B cell (primary cell): ENCODE measurements at regions not wholly inside any gene's neighbourhood (a gene's known extent, or its start where the extent isn't known, plus 50 kb on each side); places are given as distances from the start of the nearest gene placed in this dataset.

ENCODE experiments used
- ATAC-seq: fragments of 200-7000 bp; cut with Tn5 transposase; one replicate; pipeline ENCODE4 v1.10.0; 2021; ENCODE audit warnings: low read depth, mild to moderate bottlenecking, moderate number of reproducible peaks, moderate library complexity
- CTCF ChIA-PET: fragments of 350-600 bp; sonication (Branson Sonifier 250); formaldehyde crosslinking; loops from one replicate; lab custom pipeline; 2021; ENCODE audit warnings: antibody characterized with exemption, inconsistent platforms; lab: Charles Lee
- POLR2A ChIA-PET: fragments of 350-600 bp; sonication (Branson Sonifier 250); formaldehyde crosslinking; loops from one replicate; lab custom pipeline; 2021; ENCODE audit warnings: antibody characterized with exemption; lab: Charles Lee
- DNase-seq: peaks from one replicate; pipeline ENCODE4 v3.0.0; 2013
- H2AFZ ChIP-seq: 2 replicates; pipeline ENCODE4 v1.6.1; 2012; ENCODE audit warnings: mild to moderate bottlenecking, low read depth, low read length; ENCODE audit not compliant: insufficient read depth, poor library complexity, severe bottlenecking
- H3K27ac ChIP-seq, 2 donors: 1 replicate in 1 of 2; 2 replicates in 1 of 2; pipeline ENCODE4 v1.5.1; 2012 to 2013; ENCODE audit warnings: low read length in 2 of 2, mild to moderate bottlenecking in 2 of 2, moderate library complexity in 1 of 2
- H3K27me3 ChIP-seq, 4 experiments: fragments of 200-600 bp in 1 of 4; sonication (generic) in 1 of 4; replicated peaks in 1 of 4; 1 replicate in 2 of 4; 2 replicates in 2 of 4; pipeline versions ENCODE4 v1.6.1 to v1.7.0; 2013 to 2016; ENCODE audit warnings: low read length in 3 of 4, mild to moderate bottlenecking in 2 of 4, mixed read lengths in 1 of 4, moderate library complexity in 1 of 4; ENCODE audit not compliant: insufficient read depth in 4 of 4, control insufficient read depth in 3 of 4; ENCODE audit errors: control extremely low read depth in 1 of 4
- H3K36me3 ChIP-seq, 2 experiments: replicated peaks in 1 of 2; 1 replicate in 1 of 2; 2 replicates in 1 of 2; pipeline versions ENCODE4 v1.6.1 to v1.7.1; 2013; ENCODE audit warnings: low read length in 1 of 2; ENCODE audit not compliant: insufficient read depth in 2 of 2, control insufficient read depth in 1 of 2; ENCODE audit errors: control extremely low read depth in 1 of 2, extremely low read depth in 1 of 2
- H3K4me1 ChIP-seq, 2 donors: fragments of 200-600 bp in 1 of 2; sonication (generic) in 1 of 2; 1 replicate in 1 of 2; 2 replicates in 1 of 2; pipeline versions ENCODE4 v1.5.1 to v1.6.1; 2013 to 2017; ENCODE audit warnings: low read length in 2 of 2; ENCODE audit not compliant: control insufficient read depth in 2 of 2, insufficient read depth in 2 of 2
- H3K4me2 ChIP-seq: replicated peaks from 2 replicates; pipeline ENCODE3; 2012; ENCODE audit warnings: mild to moderate bottlenecking, low read depth, low read length; ENCODE audit not compliant: poor library complexity, severe bottlenecking
- H3K4me3 ChIP-seq, 5 experiments: fragments of 200-600 bp in 1 of 5; sonication (generic) in 1 of 5; 1 replicate in 3 of 5; 2 replicates in 2 of 5; pipeline versions ENCODE4 v1.5.1 to v1.7.0; 2011 to 2016; ENCODE audit warnings: low read length in 4 of 5, mild to moderate bottlenecking in 4 of 5, low read depth in 2 of 5, control low read depth in 1 of 5, moderate library complexity in 1 of 5; ENCODE audit not compliant: insufficient read depth in 1 of 5; ENCODE audit errors: control extremely low read depth in 1 of 5, extremely low read depth in 1 of 5
- H3K79me2 ChIP-seq: fragments of 200-600 bp; sonication (generic); one replicate; pipeline ENCODE4 v1.6.0; 2016; ENCODE audit warnings: low read length; ENCODE audit not compliant: control insufficient read depth, insufficient read depth
- H3K9ac ChIP-seq: fragments of 200-600 bp; sonication (generic); 2 replicates; pipeline ENCODE4 v1.6.1; 2017; ENCODE audit warnings: mild to moderate bottlenecking, low read length, moderate library complexity
- H3K9me3 ChIP-seq, 3 donors: one replicate each; pipeline versions ENCODE4 v1.6.1 to v1.7.1; 2013; ENCODE audit warnings: low read length in 2 of 3; ENCODE audit not compliant: control insufficient read depth in 2 of 3, insufficient read depth in 1 of 3; ENCODE audit errors: control extremely low read depth in 1 of 3
- H4K20me1 ChIP-seq: 2 replicates; pipeline ENCODE4 v1.6.0; 2012; ENCODE audit warnings: mild to moderate bottlenecking, low read length; ENCODE audit not compliant: insufficient read depth, control insufficient read depth, poor library complexity, severe bottlenecking
- H3K27ac Mint-ChIP-seq: one replicate; pipeline ENCODE4 v1.8.0; 2021; ENCODE audit warnings: mixed read lengths
- H3K27me3 Mint-ChIP-seq: one replicate; pipeline ENCODE4 v1.8.0; 2021; ENCODE audit warnings: mixed read lengths
- H3K4me1 Mint-ChIP-seq: one replicate; pipeline ENCODE4 v1.8.0; 2021; ENCODE audit warnings: mixed read lengths
- H3K4me3 Mint-ChIP-seq: one replicate; pipeline ENCODE4 v1.8.0; 2021; ENCODE audit warnings: mixed read lengths
- H3K9me3 Mint-ChIP-seq: one replicate; pipeline ENCODE4 v1.8.0; 2022; ENCODE audit warnings: mixed read lengths; ENCODE audit not compliant: insufficient read depth
- CTCF ChIP-seq: fragments of 200-600 bp; IDR thresholded peaks from one replicate; pipeline ENCODE4 v1.8.0; 2022; ENCODE audit warnings: antibody characterized with exemption, mild to moderate bottlenecking
- EZH2 ChIP-seq: IDR thresholded peaks from 2 replicates; pipeline ENCODE4 v1.6.1; 2012; ENCODE audit warnings: borderline replicate concordance, low read depth, mild to moderate bottlenecking, moderate library complexity, low read length; ENCODE audit not compliant: insufficient read depth, poor library complexity, severe bottlenecking
- WGBS: methylation state at CpG from one replicate; pipeline ENCODE4 v1.1.5; 2013; ENCODE audit warnings: missing lambda C conversion rate; ENCODE audit not compliant: insufficient coverage; 5-methylcytosine and 5-hydroxymethylcytosine counted together
- intact Hi-C: fragments of 100-400 bp; cut with micrococcal nuclease; formaldehyde crosslinking; loops from one replicate; pipeline ENCODE4 v1.10.0; 2022

- H4K20me1 ChIP-seq = no peaks in the 10 kb centered on the region
- DNase-seq = no peak
- TF ChIP-seq CTCF (no peak), EZH2 (no peak)
- H3K4me2 ChIP-seq = no peak overlapping the region
- no peaks in the 10 kb centered on the region for H3K4me1 Mint-ChIP-seq
- no peaks in the 10 kb centered on the region for H3K79me2 ChIP-seq
- H3K9me3 Mint-ChIP-seq = no peaks in the 10 kb centered on the region
- ChIA-PET POLR2A (no interaction called here), CTCF (no interaction called here)
- no peak overlapping the region for H3K4me3 ChIP-seq
- no peak overlapping the region for H2AFZ ChIP-seq
- no peak for ATAC-seq
- intact Hi-C loops = no loop called here
- H3K36me3 ChIP-seq = no peaks in the 10 kb centered on the region
- WGBS = no CpG with 5 or more reads among the region's 4 CpGs
- no peak overlapping the region for H3K27ac Mint-ChIP-seq
- peaks cover 6% of the 10 kb centered on the region for H3K27me3 Mint-ChIP-seq
- H3K4me3 Mint-ChIP-seq = no peak overlapping the region
- H3K27me3 ChIP-seq = no peaks in the 10 kb centered on the region
- H3K9me3 ChIP-seq = no peaks in the 10 kb centered on the region
- no peak overlapping the region for H3K9ac ChIP-seq
- no peaks in the 10 kb centered on the region for H3K4me1 ChIP-seq
- no peak overlapping the region for H3K27ac ChIP-seq
Observed at GRCh38 chr3:115340586-115340985, 193.5 kb upstream of the ZBTB20 start.

DNA sequence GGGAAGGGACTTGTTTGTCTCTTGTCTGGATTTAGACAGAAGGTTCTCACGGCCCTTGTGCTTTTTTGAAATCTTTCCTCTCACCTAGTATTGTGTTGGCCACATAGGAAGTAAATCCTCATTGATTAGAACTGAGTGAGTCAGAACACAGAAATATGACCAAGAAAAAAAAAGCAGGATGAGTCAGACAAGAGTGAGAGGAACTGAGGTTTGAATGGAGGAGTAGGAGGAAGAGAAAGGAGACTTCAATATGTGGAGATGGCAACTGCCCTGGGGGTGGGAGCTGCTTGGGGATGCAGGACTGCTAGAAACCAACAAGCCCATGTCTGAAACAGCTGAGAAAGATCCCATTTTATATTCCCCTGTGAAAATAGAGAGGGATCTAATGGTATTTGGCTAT, 194.1 kb upstream of the ZBTB20 start:
- H3K4me1 ChIP-seq = no peaks in the 10 kb centered on the region
- Mint-ChIP-seq H3K27ac (no peak overlapping the region), H3K9me3 (no peaks in the 10 kb centered on the region), H3K27me3 (peaks cover 6% of the 10 kb centered on the region), H3K4me1 (no peaks in the 10 kb centered on the region), H3K4me3 (no peak overlapping the region)
- no peaks in the 10 kb centered on the region for H3K36me3 ChIP-seq
- H4K20me1 ChIP-seq = no peaks in the 10 kb centered on the region
- ChIA-PET CTCF (no interaction called here), POLR2A (no interaction called here)
- no peaks in the 10 kb centered on the region for H3K27me3 ChIP-seq
- no peak overlapping the region for H3K9ac ChIP-seq
- no peak overlapping the region for H3K4me2 ChIP-seq
- no peak overlapping the region for H3K27ac ChIP-seq
- TF ChIP-seq EZH2 (no peak), CTCF (no peak)
- H3K79me2 ChIP-seq = no peaks in the 10 kb centered on the region
- no peak for DNase-seq
- WGBS = no CpG with 5 or more reads among the region's 1 CpG
- ATAC-seq = no peak
- H3K4me3 ChIP-seq = no peak overlapping the region
- intact Hi-C loops = no loop called here
- no peaks in the 10 kb centered on the region for H3K9me3 ChIP-seq
- H2AFZ ChIP-seq = no peak overlapping the region
